ENCODE measurements at regions not wholly inside any gene's neighbourhood (a gene's known extent, or its start where the extent isn't known, plus 50 kb on each side); places are given as distances from the start of the nearest gene placed in this dataset.

DNA sequence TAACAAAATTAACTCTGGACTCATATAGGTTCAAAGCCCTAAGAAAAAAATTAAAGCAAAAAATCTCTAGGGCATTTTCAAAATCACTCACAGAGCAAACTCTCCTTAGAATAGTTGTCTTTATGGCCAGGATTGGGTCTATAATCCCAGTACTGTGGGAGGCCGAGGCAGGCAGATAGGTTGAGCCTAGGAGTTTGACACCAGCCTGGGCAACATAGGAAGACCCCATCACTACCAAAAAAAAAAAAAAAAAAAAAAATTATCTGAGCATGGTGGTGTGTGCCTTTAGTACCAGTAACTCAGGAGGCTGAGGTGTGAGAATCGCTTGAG is 378.1 kb upstream of the TGFBR2 start:
- TF ChIP-seq, protein P1, sequence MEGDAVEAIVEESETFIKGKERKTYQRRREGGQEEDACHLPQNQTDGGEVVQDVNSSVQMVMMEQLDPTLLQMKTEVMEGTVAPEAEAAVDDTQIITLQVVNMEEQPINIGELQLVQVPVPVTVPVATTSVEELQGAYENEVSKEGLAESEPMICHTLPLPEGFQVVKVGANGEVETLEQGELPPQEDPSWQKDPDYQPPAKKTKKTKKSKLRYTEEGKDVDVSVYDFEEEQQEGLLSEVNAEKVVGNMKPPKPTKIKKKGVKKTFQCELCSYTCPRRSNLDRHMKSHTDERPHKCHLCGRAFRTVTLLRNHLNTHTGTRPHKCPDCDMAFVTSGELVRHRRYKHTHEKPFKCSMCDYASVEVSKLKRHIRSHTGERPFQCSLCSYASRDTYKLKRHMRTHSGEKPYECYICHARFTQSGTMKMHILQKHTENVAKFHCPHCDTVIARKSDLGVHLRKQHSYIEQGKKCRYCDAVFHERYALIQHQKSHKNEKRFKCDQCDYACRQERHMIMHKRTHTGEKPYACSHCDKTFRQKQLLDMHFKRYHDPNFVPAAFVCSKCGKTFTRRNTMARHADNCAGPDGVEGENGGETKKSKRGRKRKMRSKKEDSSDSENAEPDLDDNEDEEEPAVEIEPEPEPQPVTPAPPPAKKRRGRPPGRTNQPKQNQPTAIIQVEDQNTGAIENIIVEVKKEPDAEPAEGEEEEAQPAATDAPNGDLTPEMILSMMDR (IDR thresholded peaks at IDR 0.05; ENCODE audit: low read depth, low read length, poor library complexity, severe bottlenecking), result no peak
- TF ChIP-seq EZH2phosphoT487 (IDR thresholded peaks at IDR 0.05; ENCODE audit: borderline replicate concordance, low read length), result no peak

All from DOHH2 (cell line).